ENCODE measurements at regions not wholly inside any gene's neighbourhood (a gene's known extent, or its start where the extent isn't known, plus 50 kb on each side); places are given as distances from the start of the nearest gene placed in this dataset.

- ChIA-PET POLR2A (no interaction called here), CTCF (no interaction called here)
- Histone ChIP-seq H3K36me3 (ENCODE audit: insufficient read depth, low read length) (no peaks in the 10 kb centered on the region), H3K27ac (ENCODE audit: low read depth in 1 of 2, low read length in 2 of 2) (no peak overlapping the region), H3K4me1 (ENCODE audit: insufficient read depth, low read length) (no peaks in the 10 kb centered on the region), H3K4me3 (ENCODE audit: low read length) (no peak overlapping the region), H3K9me3 (ENCODE audit: control insufficient read depth in 1 of 2, insufficient read depth in 1 of 2, low read length in 2 of 2) (no peaks in the 10 kb centered on the region), H3K27me3 (ENCODE audit: control insufficient read depth in 1 of 2, insufficient read depth in 2 of 2, low read length in 2 of 2) (no peaks in the 10 kb centered on the region)
- intact Hi-C loops (cut with DNase I, micrococcal nuclease), result no loop called here
- DNase-seq (no peak), ATAC-seq (ENCODE audit: poor library complexity) (no peak)
- TF ChIP-seq, protein P1, sequence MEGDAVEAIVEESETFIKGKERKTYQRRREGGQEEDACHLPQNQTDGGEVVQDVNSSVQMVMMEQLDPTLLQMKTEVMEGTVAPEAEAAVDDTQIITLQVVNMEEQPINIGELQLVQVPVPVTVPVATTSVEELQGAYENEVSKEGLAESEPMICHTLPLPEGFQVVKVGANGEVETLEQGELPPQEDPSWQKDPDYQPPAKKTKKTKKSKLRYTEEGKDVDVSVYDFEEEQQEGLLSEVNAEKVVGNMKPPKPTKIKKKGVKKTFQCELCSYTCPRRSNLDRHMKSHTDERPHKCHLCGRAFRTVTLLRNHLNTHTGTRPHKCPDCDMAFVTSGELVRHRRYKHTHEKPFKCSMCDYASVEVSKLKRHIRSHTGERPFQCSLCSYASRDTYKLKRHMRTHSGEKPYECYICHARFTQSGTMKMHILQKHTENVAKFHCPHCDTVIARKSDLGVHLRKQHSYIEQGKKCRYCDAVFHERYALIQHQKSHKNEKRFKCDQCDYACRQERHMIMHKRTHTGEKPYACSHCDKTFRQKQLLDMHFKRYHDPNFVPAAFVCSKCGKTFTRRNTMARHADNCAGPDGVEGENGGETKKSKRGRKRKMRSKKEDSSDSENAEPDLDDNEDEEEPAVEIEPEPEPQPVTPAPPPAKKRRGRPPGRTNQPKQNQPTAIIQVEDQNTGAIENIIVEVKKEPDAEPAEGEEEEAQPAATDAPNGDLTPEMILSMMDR (IDR thresholded peaks at IDR 0.05), result no peak
- Mint-ChIP-seq H3K27ac (no peak overlapping the region), H3K27me3 (no peaks in the 10 kb centered on the region), H3K4me3 (no peak overlapping the region), H3K4me1 (ENCODE audit: low read depth) (no peaks in the 10 kb centered on the region), H3K9me3 (no peaks in the 10 kb centered on the region), H3K36me3 (ENCODE audit: low read depth) (no peaks in the 10 kb centered on the region)
Observed at GRCh38 chrX:4671344-4671743, 957.9 kb upstream of the PRKX start.

GRCh38 chrX:4670606-4671005, 957.2 kb upstream of the PRKX start:
- no peak for DNase-seq

GRCh38 chrX:4668802-4669536, 955.5 kb upstream of the PRKX start:
- no peak overlapping the region for H3K27ac ChIP-seq (ENCODE audit: low read depth in 1 of 2, low read length in 2 of 2)
- Mint-ChIP-seq H3K4me1 (ENCODE audit: low read depth) (no peaks in the 10 kb centered on the region), H3K36me3 (ENCODE audit: low read depth) (no peaks in the 10 kb centered on the region), H3K4me3 (no peak overlapping the region), H3K27ac (no peak overlapping the region), H3K27me3 (no peaks in the 10 kb centered on the region), H3K9me3 (no peaks in the 10 kb centered on the region)
- intact Hi-C loops (cut with DNase I, micrococcal nuclease), result no loop called here
- CTCF ChIA-PET, result no interaction called here
- DNase-seq, result no peak
- no peaks in the 10 kb centered on the region for H3K9me3 ChIP-seq (ENCODE audit: control insufficient read depth in 1 of 2, insufficient read depth in 1 of 2, low read length in 2 of 2)
- POLR2A ChIA-PET, result no interaction called here
- no peak overlapping the region for H3K4me3 ChIP-seq (ENCODE audit: low read length)
- H3K36me3 ChIP-seq (ENCODE audit: insufficient read depth, low read length), result no peaks in the 10 kb centered on the region
- ATAC-seq (ENCODE audit: poor library complexity), result no peak
- TF ChIP-seq, protein P1 (IDR thresholded peaks at IDR 0.05), result no peak
- H3K4me1 ChIP-seq (ENCODE audit: insufficient read depth, low read length), result no peaks in the 10 kb centered on the region
- no peaks in the 10 kb centered on the region for H3K27me3 ChIP-seq (ENCODE audit: control insufficient read depth in 1 of 2, insufficient read depth in 2 of 2, low read length in 2 of 2)

More at GRCh38 chrX:4670606-4671005, 957.2 kb upstream of the PRKX start:
- Histone ChIP-seq H3K4me3 (ENCODE audit: low read length) (no peak overlapping the region), H3K27me3 (ENCODE audit: control insufficient read depth in 1 of 2, insufficient read depth in 2 of 2, low read length in 2 of 2) (no peaks in the 10 kb centered on the region), H3K4me1 (ENCODE audit: insufficient read depth, low read length) (no peaks in the 10 kb centered on the region), H3K36me3 (ENCODE audit: insufficient read depth, low read length) (no peaks in the 10 kb centered on the region), H3K27ac (ENCODE audit: low read depth in 1 of 2, low read length in 2 of 2) (no peak overlapping the region), H3K9me3 (ENCODE audit: control insufficient read depth in 1 of 2, insufficient read depth in 1 of 2, low read length in 2 of 2) (no peaks in the 10 kb centered on the region)
- no peak for ATAC-seq (ENCODE audit: poor library complexity)
- TF ChIP-seq, protein P1 (IDR thresholded peaks at IDR 0.05), result no peak
- no peaks in the 10 kb centered on the region for H3K4me1 Mint-ChIP-seq (ENCODE audit: low read depth)
- POLR2A ChIA-PET, result no interaction called here
- no peaks in the 10 kb centered on the region for H3K9me3 Mint-ChIP-seq
- no peak overlapping the region for H3K4me3 Mint-ChIP-seq
- H3K36me3 Mint-ChIP-seq (ENCODE audit: low read depth), result no peaks in the 10 kb centered on the region
- CTCF ChIA-PET, result no interaction called here
- H3K27ac Mint-ChIP-seq, result no peak overlapping the region
- intact Hi-C loops (cut with DNase I, micrococcal nuclease), result no loop called here
- H3K27me3 Mint-ChIP-seq, result no peaks in the 10 kb centered on the region

All from CD4-positive, alpha-beta T cell (primary cell).